GM23338 (cell line): ENCODE measurements at regions not wholly inside any gene's neighbourhood (a gene's known extent, or its start where the extent isn't known, plus 50 kb on each side); places are given as distances from the start of the nearest gene placed in this dataset.

Source experiments
- CREB1 ChIP-seq: fragments of 250-450 bp; sonication (Bioruptor Pico); IDR thresholded peaks from 2 replicates; pipeline ENCODE4 v1.5.0; 2020; ENCODE audit warnings: low read depth, mild to moderate bottlenecking, moderate library complexity
- EZH2phosphoT487 ChIP-seq: fragments of 200-600 bp; sonication (generic); IDR thresholded peaks from one replicate; pipeline ENCODE4 v1.8.1; 2018; ENCODE audit warnings: antibody characterized with exemption; ENCODE audit not compliant: unreplicated experiment
- STAT1 ChIP-seq: IDR thresholded peaks from one replicate; pipeline ENCODE4 v1.6.1; 2016; ENCODE audit warnings: antibody characterized with exemption; ENCODE audit not compliant: unreplicated experiment
- ZNF114 ChIP-seq: fragments of 250-450 bp; sonication (Bioruptor Pico); IDR thresholded peaks from 2 replicates; pipeline ENCODE4 v1.5.0; 2020; ENCODE audit warnings: mild to moderate bottlenecking, moderate library complexity
- ZNF331 ChIP-seq: fragments of 250-450 bp; sonication (Bioruptor Pico); IDR thresholded peaks from 2 replicates; pipeline ENCODE4 v1.5.0; 2020; ENCODE audit warnings: low read depth, mild to moderate bottlenecking, moderate library complexity
- TF ChIP-seq, protein P1 (sequence below): fragments of 250-450 bp; sonication (Bioruptor Pico); IDR thresholded peaks from 2 replicates; pipeline ENCODE4 v1.5.0; 2020; ENCODE audit warnings: mild to moderate bottlenecking, moderate library complexity
- TF ChIP-seq, protein P2 (sequence below): IDR thresholded peaks from 2 replicates; pipeline ENCODE4 v1.6.1; 2016; ENCODE audit warnings: antibody characterized with exemption
- TF ChIP-seq, protein P3 (sequence below): IDR thresholded peaks from one replicate; pipeline ENCODE4 v1.6.1; 2018; ENCODE audit warnings: antibody characterized with exemption; ENCODE audit not compliant: unreplicated experiment

DNA sequence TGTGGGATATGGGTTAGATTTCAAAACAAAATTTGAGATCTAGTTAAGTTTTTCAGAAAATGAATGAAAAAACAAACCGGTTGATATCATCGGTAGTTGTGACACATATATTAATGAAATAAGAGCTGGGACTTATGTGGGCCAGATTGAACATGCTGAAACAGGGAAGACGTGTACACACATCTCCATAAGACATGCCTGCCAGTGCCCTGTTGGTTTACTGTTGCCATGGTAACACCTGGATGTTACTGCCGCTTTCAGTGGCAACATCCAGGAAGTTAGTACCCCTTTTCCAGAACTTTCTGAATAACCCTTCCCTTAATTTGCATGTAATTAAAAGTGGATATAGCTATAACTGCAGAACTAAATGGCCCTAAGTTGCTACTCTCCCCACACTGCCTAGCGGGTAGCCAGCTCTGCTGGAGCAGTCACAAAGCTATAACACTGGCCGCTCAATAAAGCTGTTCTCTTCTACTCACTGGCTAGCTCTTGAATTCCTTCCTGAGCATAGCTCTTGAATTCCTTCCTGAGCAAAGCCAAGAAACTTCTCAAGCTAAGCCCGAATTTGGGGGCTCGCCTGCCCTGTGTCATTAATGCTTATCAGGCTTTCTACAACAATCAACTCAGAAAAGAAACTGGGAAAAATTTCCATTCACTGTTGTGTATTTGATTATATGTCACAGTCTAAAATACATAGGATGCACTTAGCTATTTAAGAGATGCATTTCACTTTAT, 776.3 kb upstream of the CDH7 start (continued):
- TF ChIP-seq, protein P1, sequence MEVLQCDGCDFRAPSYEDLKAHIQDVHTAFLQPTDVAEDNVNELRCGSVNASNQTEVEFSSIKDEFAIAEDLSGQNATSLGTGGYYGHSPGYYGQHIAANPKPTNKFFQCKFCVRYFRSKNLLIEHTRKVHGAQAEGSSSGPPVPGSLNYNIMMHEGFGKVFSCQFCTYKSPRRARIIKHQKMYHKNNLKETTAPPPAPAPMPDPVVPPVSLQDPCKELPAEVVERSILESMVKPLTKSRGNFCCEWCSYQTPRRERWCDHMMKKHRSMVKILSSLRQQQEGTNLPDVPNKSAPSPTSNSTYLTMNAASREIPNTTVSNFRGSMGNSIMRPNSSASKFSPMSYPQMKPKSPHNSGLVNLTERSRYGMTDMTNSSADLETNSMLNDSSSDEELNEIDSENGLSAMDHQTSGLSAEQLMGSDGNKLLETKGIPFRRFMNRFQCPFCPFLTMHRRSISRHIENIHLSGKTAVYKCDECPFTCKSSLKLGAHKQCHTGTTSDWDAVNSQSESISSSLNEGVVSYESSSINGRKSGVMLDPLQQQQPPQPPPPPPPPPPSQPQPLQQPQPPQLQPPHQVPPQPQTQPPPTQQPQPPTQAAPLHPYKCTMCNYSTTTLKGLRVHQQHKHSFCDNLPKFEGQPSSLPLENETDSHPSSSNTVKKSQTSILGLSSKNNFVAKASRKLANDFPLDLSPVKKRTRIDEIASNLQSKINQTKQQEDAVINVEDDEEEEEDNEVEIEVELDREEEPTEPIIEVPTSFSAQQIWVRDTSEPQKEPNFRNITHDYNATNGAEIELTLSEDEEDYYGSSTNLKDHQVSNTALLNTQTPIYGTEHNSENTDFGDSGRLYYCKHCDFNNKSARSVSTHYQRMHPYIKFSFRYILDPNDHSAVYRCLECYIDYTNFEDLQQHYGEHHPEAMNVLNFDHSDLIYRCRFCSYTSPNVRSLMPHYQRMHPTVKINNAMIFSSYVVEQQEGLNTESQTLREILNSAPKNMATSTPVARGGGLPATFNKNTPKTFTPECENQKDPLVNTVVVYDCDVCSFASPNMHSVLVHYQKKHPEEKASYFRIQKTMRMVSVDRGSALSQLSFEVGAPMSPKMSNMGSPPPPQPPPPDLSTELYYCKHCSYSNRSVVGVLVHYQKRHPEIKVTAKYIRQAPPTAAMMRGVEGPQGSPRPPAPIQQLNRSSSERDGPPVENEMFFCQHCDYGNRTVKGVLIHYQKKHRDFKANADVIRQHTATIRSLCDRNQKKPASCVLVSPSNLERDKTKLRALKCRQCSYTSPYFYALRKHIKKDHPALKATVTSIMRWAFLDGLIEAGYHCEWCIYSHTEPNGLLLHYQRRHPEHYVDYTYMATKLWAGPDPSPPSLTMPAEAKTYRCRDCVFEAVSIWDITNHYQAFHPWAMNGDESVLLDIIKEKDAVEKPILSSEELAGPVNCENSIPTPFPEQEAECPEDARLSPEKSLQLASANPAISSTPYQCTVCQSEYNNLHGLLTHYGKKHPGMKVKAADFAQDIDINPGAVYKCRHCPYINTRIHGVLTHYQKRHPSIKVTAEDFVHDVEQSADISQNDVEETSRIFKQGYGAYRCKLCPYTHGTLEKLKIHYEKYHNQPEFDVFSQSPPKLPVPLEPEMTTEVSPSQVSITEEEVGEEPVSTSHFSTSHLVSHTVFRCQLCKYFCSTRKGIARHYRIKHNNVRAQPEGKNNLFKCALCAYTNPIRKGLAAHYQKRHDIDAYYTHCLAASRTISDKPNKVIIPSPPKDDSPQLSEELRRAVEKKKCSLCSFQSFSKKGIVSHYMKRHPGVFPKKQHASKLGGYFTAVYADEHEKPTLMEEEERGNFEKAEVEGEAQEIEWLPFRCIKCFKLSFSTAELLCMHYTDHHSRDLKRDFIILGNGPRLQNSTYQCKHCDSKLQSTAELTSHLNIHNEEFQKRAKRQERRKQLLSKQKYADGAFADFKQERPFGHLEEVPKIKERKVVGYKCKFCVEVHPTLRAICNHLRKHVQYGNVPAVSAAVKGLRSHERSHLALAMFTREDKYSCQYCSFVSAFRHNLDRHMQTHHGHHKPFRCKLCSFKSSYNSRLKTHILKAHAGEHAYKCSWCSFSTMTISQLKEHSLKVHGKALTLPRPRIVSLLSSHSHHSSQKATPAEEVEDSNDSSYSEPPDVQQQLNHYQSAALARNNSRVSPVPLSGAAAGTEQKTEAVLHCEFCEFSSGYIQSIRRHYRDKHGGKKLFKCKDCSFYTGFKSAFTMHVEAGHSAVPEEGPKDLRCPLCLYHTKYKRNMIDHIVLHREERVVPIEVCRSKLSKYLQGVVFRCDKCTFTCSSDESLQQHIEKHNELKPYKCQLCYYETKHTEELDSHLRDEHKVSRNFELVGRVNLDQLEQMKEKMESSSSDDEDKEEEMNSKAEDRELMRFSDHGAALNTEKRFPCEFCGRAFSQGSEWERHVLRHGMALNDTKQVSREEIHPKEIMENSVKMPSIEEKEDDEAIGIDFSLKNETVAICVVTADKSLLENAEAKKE (CRISPR knock-in tag) = no peak
- TF ChIP-seq, protein P2, sequence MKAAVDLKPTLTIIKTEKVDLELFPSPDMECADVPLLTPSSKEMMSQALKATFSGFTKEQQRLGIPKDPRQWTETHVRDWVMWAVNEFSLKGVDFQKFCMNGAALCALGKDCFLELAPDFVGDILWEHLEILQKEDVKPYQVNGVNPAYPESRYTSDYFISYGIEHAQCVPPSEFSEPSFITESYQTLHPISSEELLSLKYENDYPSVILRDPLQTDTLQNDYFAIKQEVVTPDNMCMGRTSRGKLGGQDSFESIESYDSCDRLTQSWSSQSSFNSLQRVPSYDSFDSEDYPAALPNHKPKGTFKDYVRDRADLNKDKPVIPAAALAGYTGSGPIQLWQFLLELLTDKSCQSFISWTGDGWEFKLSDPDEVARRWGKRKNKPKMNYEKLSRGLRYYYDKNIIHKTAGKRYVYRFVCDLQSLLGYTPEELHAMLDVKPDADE = no peak
- TF ChIP-seq CREB1 (CRISPR knock-in tag) (no peak), EZH2phosphoT487 (no peak), STAT1 (no peak), ZNF331 (CRISPR knock-in tag) (no peak), ZNF114 (CRISPR knock-in tag) (no peak)
- TF ChIP-seq, protein P3, sequence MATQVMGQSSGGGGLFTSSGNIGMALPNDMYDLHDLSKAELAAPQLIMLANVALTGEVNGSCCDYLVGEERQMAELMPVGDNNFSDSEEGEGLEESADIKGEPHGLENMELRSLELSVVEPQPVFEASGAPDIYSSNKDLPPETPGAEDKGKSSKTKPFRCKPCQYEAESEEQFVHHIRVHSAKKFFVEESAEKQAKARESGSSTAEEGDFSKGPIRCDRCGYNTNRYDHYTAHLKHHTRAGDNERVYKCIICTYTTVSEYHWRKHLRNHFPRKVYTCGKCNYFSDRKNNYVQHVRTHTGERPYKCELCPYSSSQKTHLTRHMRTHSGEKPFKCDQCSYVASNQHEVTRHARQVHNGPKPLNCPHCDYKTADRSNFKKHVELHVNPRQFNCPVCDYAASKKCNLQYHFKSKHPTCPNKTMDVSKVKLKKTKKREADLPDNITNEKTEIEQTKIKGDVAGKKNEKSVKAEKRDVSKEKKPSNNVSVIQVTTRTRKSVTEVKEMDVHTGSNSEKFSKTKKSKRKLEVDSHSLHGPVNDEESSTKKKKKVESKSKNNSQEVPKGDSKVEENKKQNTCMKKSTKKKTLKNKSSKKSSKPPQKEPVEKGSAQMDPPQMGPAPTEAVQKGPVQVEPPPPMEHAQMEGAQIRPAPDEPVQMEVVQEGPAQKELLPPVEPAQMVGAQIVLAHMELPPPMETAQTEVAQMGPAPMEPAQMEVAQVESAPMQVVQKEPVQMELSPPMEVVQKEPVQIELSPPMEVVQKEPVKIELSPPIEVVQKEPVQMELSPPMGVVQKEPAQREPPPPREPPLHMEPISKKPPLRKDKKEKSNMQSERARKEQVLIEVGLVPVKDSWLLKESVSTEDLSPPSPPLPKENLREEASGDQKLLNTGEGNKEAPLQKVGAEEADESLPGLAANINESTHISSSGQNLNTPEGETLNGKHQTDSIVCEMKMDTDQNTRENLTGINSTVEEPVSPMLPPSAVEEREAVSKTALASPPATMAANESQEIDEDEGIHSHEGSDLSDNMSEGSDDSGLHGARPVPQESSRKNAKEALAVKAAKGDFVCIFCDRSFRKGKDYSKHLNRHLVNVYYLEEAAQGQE = no peak
